NCI-H2029 treated with DMSO at 0.1 percent for 48 hours (cell line): ENCODE measurements at regions not wholly inside any gene's neighbourhood (a gene's known extent, or its start where the extent isn't known, plus 50 kb on each side); places are given as distances from the start of the nearest gene placed in this dataset.
"Not testable (repeated sequence)": the region's sequence is repeated elsewhere in the genome, so short reads cannot be mapped to it uniquely, and the experiment has no call there.

Experiments used
- DNase-seq: peaks from one replicate; lab custom pipeline; 2025; lab: John Stamatoyannopoulos, UW

- DNase-seq, result no peak
Measured at GRCh38 chr4:15163284-15163645, 161.0 kb downstream of the CPEB2 start.

- no peak for DNase-seq
Measured at GRCh38 chr4:15164571-15164970, 162.3 kb downstream of the CPEB2 start.

GRCh38 chr4:15167743-15168142 is 165.5 kb downstream of the CPEB2 start:
- DNase-seq, result no peak

- DNase-seq, result no peak
Measured at GRCh38 chr4:15168759-15169158, 166.5 kb downstream of the CPEB2 start.

- DNase-seq, result no peak
Measured at GRCh38 chr4:15171725-15172124, 169.4 kb downstream of the CPEB2 start.

GRCh38 chr4:15173251-15173650 is 171.0 kb downstream of the CPEB2 start:
- no peak for DNase-seq

- DNase-seq, result not testable (repeated sequence)
Measured at GRCh38 chr4:15174168-15174567, 171.9 kb downstream of the CPEB2 start.

- not testable (repeated sequence) for DNase-seq
Measured at GRCh38 chr4:15179842-15180241, 177.6 kb downstream of the CPEB2 start.

- DNase-seq, result no peak
Measured at GRCh38 chr4:15182600-15183220, 180.4 kb downstream of the CPEB2 start.

- DNase-seq, result no peak
Measured at GRCh38 chr4:15186149-15186548, 183.9 kb downstream of the CPEB2 start.

GRCh38 chr4:15186806-15187205 is 184.5 kb downstream of the CPEB2 start:
- no peak for DNase-seq

GRCh38 chr4:15188605-15189539 is 186.6 kb downstream of the CPEB2 start:
- DNase-seq, result no peak

- no peak for DNase-seq
Measured at GRCh38 chr4:15194520-15194919, 192.2 kb downstream of the CPEB2 start.

- DNase-seq, result no peak
Measured at GRCh38 chr4:15197005-15197404, 194.7 kb downstream of the CPEB2 start.

- no peak for DNase-seq
Measured at GRCh38 chr4:15198070-15198727, 195.9 kb downstream of the CPEB2 start.

GRCh38 chr4:15201782-15202181 is 199.5 kb downstream of the CPEB2 start:
- no peak for DNase-seq

GRCh38 chr4:15202481-15202880 is 200.2 kb downstream of the CPEB2 start:
- no peak for DNase-seq

- not testable (repeated sequence) for DNase-seq
Measured at GRCh38 chr4:15206526-15206925, 204.2 kb downstream of the CPEB2 start.

GRCh38 chr4:15213302-15213970 is 211.2 kb downstream of the CPEB2 start:
- no peak for DNase-seq

- DNase-seq, result no peak
Measured at GRCh38 chr4:15215109-15215508, 212.7 kb upstream of the C1QTNF7 start.

GRCh38 chr4:15226203-15226602 is 201.6 kb upstream of the C1QTNF7 start:
- no peak for DNase-seq
